A549 (cell line): ENCODE measurements at regions not wholly inside any gene's neighbourhood (a gene's known extent, or its start where the extent isn't known, plus 50 kb on each side); places are given as distances from the start of the nearest gene placed in this dataset.

ENCODE experiments used
- ATAC-seq, 2 experiments: fragments of 200-7000 bp in 1 of 2; fragments of >200 bp in 1 of 2; cut with Nextera tagmentation in 1 of 2; cut with Tn5 transposase in 1 of 2; 3 replicates each; pipeline versions ENCODE4 v1.8.0 to v1.9.1; 2018 to 2020; ENCODE audit warnings: mild to moderate bottlenecking in 1 of 2, moderate library complexity in 1 of 2
- CTCF ChIA-PET: fragments of 300-600 bp; sonication (Branson Sonifier 250); formaldehyde crosslinking; extraction: SDS; loops from one replicate; lab custom pipeline; 2021; ENCODE audit warnings: antibody characterized with exemption, inconsistent platforms; lab: Yijun Ruan, JAX
- POLR2A ChIA-PET: fragments of 350-600 bp; formaldehyde crosslinking; extraction: SDS; loops from one replicate; lab custom pipeline; 2021; ENCODE audit warnings: antibody characterized with exemption, inconsistent platforms; lab: Yijun Ruan, JAX
- DNase-seq, 2 experiments: peaks; one replicate each; pipeline versions ENCODE4 v3.0.0 to v3.0.0-alpha.2; 2011 to 2016; ENCODE audit warnings: low read depth in 1 of 2, low spot score in 1 of 2
- FAIRE-seq: peaks from 2 replicates; lab custom pipeline; 2011; peaks lifted over from hg19 to GRCh38; lab: Jason Lieb, UNC
- H3K27ac ChIP-seq, 2 experiments: fragments of >200 bp; sonication (Bioruptor Twin); formaldehyde crosslinking; 3 replicates each; pipeline ENCODE4 v1.5.1; 2016 to 2017
- H3K4me1 ChIP-seq: fragments of >200 bp; sonication (Bioruptor Twin); formaldehyde crosslinking; 3 replicates; pipeline ENCODE4 v1.6.1; 2016
- H3K4me2 ChIP-seq: fragments of >200 bp; sonication (Bioruptor Twin); formaldehyde crosslinking; 3 replicates; pipeline ENCODE4 v1.6.1; 2016
- H3K4me3 ChIP-seq: fragments of >200 bp; sonication (Bioruptor Twin); formaldehyde crosslinking; 3 replicates; pipeline ENCODE4 v1.5.1; 2016
- H3K9me3 ChIP-seq: fragments of >200 bp; sonication (Bioruptor Twin); formaldehyde crosslinking; 3 replicates; pipeline ENCODE4 v1.6.1; 2016
- CBX2 ChIP-seq: fragments of 200-600 bp; sonication (generic); IDR thresholded peaks from 2 replicates; pipeline ENCODE4 v1.6.1; 2016; ENCODE audit warnings: low read depth, mild to moderate bottlenecking, borderline replicate concordance
- EHMT2 ChIP-seq: fragments of 200-600 bp; sonication (generic); IDR thresholded peaks from 2 replicates; pipeline ENCODE4 v1.6.1; 2016; ENCODE audit warnings: antibody characterized with exemption, low read depth, mild to moderate bottlenecking, moderate library complexity
- HDAC2 ChIP-seq: fragments of 200-600 bp; sonication (generic); IDR thresholded peaks from 2 replicates; pipeline ENCODE4 v1.6.1; 2016
- JUN ChIP-seq, 2 experiments: fragments of >200 bp; sonication (Bioruptor Twin); formaldehyde crosslinking; IDR thresholded peaks; 2 replicates in 1 of 2; 3 replicates in 1 of 2; pipeline ENCODE4 v1.6.1; 2016 to 2017
- KDM1A ChIP-seq: fragments of 200-600 bp; sonication (generic); IDR thresholded peaks from 2 replicates; pipeline ENCODE4 v1.6.1; 2016; ENCODE audit warnings: low read depth, mild to moderate bottlenecking
- MAFK ChIP-seq: fragments of 450-650 bp; IDR thresholded peaks from 2 replicates; pipeline ENCODE4 v1.6.1; 2014; ENCODE audit not compliant: partially characterized antibody
- MYC ChIP-seq: IDR thresholded peaks from 2 replicates; pipeline ENCODE4 v1.6.1; 2012; ENCODE audit warnings: mild to moderate bottlenecking, inconsistent platforms, low read length, improper control_type of control experiment, borderline replicate concordance
- NFE2L2 ChIP-seq: fragments of 150-350 bp; conservative IDR thresholded peaks from 2 replicates; pipeline ENCODE4 v1.6.1; 2014; ENCODE audit warnings: low read length
- NR3C1 ChIP-seq: fragments of >200 bp; sonication (Bioruptor Twin); formaldehyde crosslinking; IDR thresholded peaks from 3 replicates; pipeline ENCODE4 v1.6.1; 2017
- POLR2AphosphoS2 ChIP-seq: conservative IDR thresholded peaks from 2 replicates; pipeline ENCODE4 v1.6.1; 2012; ENCODE audit warnings: low read length, improper control_type of control experiment, inconsistent platforms
- RCOR1 ChIP-seq: fragments of 150-350 bp; IDR thresholded peaks from 2 replicates; pipeline ENCODE4 v1.6.1; 2014; ENCODE audit warnings: antibody characterized with exemption, low read length, low read depth
- TFCP2L1 ChIP-seq: fragments of 250-450 bp; sonication (Bioruptor Pico); IDR thresholded peaks from 2 replicates; pipeline ENCODE4 v1.5.0; 2021; ENCODE audit warnings: mild to moderate bottlenecking
- ZC3H11A ChIP-seq: fragments of 450-650 bp; IDR thresholded peaks from 2 replicates; pipeline ENCODE4 v1.6.1; 2014; ENCODE audit warnings: antibody characterized with exemption, mild to moderate bottlenecking
- ZFP36 ChIP-seq: fragments of 450-650 bp; IDR thresholded peaks from 2 replicates; pipeline ENCODE4 v1.6.1; 2014; ENCODE audit warnings: borderline replicate concordance; ENCODE audit not compliant: partially characterized antibody
- ZSCAN20 ChIP-seq: fragments of 250-450 bp; sonication (Bioruptor Pico); IDR thresholded peaks from 2 replicates; pipeline ENCODE4 v1.8.0; 2022; ENCODE audit warnings: mild to moderate bottlenecking, moderate library complexity
- WGBS: methylation state at CpG from one replicate; pipeline ENCODE4 v1.1.6; 2017; ENCODE audit errors: missing lambda C conversion rate; 5-methylcytosine and 5-hydroxymethylcytosine counted together
- small RNA-seq, 6 experiments: library from RNA; depleted of rRNA; stranded (forward); fragments of <200 nt; gene quantifications; one replicate each; pipeline ENCODE3, GENCODE V24; 2012
- TF ChIP-seq, protein P1 (sequence below): fragments of >200 bp; sonication (Bioruptor Twin); formaldehyde crosslinking; IDR thresholded peaks from 3 replicates; pipeline ENCODE4 v1.5.1; 2016
- TF ChIP-seq, protein P2 (sequence below): IDR thresholded peaks from 2 replicates; pipeline ENCODE4 v1.6.1; 2012
- TF ChIP-seq, protein P3 (sequence below): fragments of 250-450 bp; sonication (Bioruptor Pico); IDR thresholded peaks from 2 replicates; pipeline ENCODE4 v1.5.0; 2021; ENCODE audit warnings: mild to moderate bottlenecking, moderate library complexity, borderline replicate concordance
- TF ChIP-seq, protein P4 (sequence below): fragments of 450-650 bp; IDR thresholded peaks from 2 replicates; pipeline ENCODE4 v1.6.1; 2014; ENCODE audit warnings: antibody characterized with exemption

DNA sequence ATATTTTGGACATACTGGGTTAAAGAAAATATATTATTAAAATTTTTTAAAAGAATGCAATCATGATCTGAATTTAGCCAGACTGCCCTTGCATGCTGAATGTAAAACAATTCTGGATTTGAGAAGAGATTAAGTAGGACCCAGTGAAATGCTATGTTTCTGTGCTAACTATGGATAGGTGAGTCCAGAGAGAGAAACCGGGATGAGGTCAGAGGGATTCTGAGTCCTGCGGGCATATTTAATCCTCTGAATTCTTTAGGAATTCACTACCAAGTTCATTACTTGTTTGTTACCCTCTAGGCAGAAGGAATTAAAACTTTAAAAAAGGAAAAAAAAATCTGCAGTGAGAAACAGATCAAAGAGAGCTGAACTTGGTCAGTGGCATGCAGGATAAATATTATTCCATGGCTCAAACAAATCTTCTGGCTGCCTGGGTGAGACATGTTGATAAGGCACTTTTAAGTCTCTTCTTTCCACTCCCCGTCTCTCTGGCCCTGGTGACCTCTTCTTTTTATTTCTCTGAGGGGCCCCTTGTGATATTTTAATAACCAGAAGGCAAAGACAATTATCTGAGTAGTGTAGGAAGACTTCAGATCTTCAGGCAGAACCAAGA lies 50.2 kb upstream of the LYZL1 start:
- no peak overlapping the region for H3K4me3 ChIP-seq
- no peak for FAIRE-seq
- no peak overlapping the region for H3K4me2 ChIP-seq
- H3K4me1 ChIP-seq: no peaks in the 10 kb centered on the region
- ATAC-seq: no peak
- H3K27ac ChIP-seq: no peak overlapping the region
- ChIA-PET POLR2A (no interaction called here), CTCF (interaction anchor here (1.0 to 2.1 kb wide), 5 partner anchors 9 to 248 kb away, joined by 3 to 7 read pairs (median 4); no protein-coding TSS in a partner anchor)
- whole genome bisulfite sequencing: 66% methylated on average over 3 of the region's 3 CpGs
- TF ChIP-seq ZC3H11A: no peak
- TF ChIP-seq, protein P1, sequence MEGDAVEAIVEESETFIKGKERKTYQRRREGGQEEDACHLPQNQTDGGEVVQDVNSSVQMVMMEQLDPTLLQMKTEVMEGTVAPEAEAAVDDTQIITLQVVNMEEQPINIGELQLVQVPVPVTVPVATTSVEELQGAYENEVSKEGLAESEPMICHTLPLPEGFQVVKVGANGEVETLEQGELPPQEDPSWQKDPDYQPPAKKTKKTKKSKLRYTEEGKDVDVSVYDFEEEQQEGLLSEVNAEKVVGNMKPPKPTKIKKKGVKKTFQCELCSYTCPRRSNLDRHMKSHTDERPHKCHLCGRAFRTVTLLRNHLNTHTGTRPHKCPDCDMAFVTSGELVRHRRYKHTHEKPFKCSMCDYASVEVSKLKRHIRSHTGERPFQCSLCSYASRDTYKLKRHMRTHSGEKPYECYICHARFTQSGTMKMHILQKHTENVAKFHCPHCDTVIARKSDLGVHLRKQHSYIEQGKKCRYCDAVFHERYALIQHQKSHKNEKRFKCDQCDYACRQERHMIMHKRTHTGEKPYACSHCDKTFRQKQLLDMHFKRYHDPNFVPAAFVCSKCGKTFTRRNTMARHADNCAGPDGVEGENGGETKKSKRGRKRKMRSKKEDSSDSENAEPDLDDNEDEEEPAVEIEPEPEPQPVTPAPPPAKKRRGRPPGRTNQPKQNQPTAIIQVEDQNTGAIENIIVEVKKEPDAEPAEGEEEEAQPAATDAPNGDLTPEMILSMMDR: no peak
- no peak for TF ChIP-seq HDAC2
- no peak for TF ChIP-seq TFCP2L1 (CRISPR knock-in tag)
- TF ChIP-seq JUN (IDR thresholded peaks at IDR 0.05): no peak
- TF ChIP-seq MAFK: no peak
- no peak for TF ChIP-seq NFE2L2
- no peak for TF ChIP-seq ZSCAN20 (CRISPR knock-in tag)
- TF ChIP-seq, protein P2, sequence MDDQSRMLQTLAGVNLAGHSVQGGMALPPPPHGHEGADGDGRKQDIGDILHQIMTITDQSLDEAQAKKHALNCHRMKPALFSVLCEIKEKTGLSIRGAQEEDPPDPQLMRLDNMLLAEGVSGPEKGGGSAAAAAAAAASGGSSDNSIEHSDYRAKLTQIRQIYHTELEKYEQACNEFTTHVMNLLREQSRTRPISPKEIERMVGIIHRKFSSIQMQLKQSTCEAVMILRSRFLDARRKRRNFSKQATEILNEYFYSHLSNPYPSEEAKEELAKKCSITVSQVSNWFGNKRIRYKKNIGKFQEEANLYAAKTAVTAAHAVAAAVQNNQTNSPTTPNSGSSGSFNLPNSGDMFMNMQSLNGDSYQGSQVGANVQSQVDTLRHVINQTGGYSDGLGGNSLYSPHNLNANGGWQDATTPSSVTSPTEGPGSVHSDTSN: no peak
- TF ChIP-seq RCOR1: no peak
- TF ChIP-seq MYC: no peak
- TF ChIP-seq, protein P3, sequence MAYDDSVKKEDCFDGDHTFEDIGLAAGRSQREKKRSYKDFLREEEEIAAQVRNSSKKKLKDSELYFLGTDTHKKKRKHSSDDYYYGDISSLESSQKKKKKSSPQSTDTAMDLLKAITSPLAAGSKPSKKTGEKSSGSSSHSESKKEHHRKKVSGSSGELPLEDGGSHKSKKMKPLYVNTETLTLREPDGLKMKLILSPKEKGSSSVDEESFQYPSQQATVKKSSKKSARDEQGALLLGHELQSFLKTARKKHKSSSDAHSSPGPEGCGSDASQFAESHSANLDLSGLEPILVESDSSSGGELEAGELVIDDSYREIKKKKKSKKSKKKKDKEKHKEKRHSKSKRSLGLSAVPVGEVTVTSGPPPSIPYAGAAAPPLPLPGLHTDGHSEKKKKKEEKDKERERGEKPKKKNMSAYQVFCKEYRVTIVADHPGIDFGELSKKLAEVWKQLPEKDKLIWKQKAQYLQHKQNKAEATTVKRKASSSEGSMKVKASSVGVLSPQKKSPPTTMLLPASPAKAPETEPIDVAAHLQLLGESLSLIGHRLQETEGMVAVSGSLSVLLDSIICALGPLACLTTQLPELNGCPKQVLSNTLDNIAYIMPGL: no peak
- no peak for TF ChIP-seq EHMT2
- TF ChIP-seq NR3C1: no peak
- no peak for TF ChIP-seq POLR2AphosphoS2
- TF ChIP-seq, protein P4, sequence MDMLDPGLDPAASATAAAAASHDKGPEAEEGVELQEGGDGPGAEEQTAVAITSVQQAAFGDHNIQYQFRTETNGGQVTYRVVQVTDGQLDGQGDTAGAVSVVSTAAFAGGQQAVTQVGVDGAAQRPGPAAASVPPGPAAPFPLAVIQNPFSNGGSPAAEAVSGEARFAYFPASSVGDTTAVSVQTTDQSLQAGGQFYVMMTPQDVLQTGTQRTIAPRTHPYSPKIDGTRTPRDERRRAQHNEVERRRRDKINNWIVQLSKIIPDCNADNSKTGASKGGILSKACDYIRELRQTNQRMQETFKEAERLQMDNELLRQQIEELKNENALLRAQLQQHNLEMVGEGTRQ: no peak
- no peak for TF ChIP-seq CBX2
- TF ChIP-seq ZFP36: no peak
- no peak for TF ChIP-seq KDM1A
- no peak for DNase-seq
- H3K9me3 ChIP-seq: no peaks in the 10 kb centered on the region

Small RNAs in the stretch of these regions (small RNA-seq; reads per million reads assigned to genes)
- 0 reads per million in 6 experiments for gene AL355376.1
- 0 reads per million in 6 experiments for gene AL355376.2
- gene RNA5SP308: 0 reads per million in 6 experiments
- gene RNU6-270P: 0 reads per million in 6 experiments
